Retina (tissue), 1 donor: ENCODE measurements at regions not wholly inside any gene's neighbourhood (a gene's known extent, or its start where the extent isn't known, plus 50 kb on each side); places are given as distances from the start of the nearest gene placed in this dataset.
A peak's percentile ranks its signal among the peaks of the same experiment; 100 is the strongest.

Source experiments
- DNase-seq: peaks from one replicate; pipeline ENCODE4 v3.0.0-alpha.2; 2016

GRCh38 chr17:15038656-15039055, 226.5 kb downstream of the PMP22 start:
- DNase-seq, result no peak

GRCh38 chr17:15036238-15036637, 228.9 kb downstream of the PMP22 start:
- no peak for DNase-seq

DNA sequence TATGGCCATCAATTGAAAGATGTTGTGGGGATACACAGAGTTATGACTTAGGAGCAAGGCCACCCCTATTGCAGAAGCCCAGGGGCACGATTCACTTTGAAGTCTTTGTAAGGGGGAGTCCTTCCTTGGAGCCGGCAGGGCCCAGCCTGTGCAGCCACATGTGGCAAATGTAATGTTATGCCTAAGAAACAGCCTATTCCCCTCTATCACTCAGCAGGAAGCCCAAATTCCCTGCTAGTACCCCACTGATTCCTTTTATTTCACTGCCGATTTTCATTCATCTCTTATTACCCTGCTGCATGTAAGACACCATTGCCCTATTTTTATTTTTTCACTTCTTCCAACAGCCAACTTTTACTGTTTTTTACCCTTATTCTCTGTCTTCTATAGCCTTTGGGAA, 233.2 kb downstream of the PMP22 start:
- DNase-seq, result peak; percentile 9

- no peak for DNase-seq
Measured at GRCh38 chr17:15029469-15029868, 235.7 kb downstream of the PMP22 start.

GRCh38 chr17:15027853-15028252, 237.3 kb downstream of the PMP22 start:
- DNase-seq, result no peak

DNA sequence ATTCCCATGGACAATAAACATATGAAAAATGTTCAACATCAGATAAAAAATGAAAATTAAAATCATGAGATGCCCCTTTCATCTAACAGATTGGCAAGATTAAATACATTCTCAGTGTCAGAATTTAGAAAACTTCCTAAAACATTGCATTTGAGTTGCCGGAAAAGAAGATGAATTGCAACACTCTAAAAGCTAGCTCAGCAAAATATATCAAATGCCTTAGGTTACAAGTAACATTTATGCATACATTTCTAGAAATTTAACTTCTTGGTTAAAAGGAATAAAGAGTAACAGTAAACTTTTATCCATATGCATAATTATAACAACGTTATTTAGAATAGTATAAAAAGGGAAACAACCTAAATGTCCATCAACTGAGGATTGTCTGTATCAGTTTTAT, 239.0 kb downstream of the PMP22 start:
- DNase-seq, result no peak

- DNase-seq, result no peak
Measured at GRCh38 chr17:15023589-15024336, 241.4 kb downstream of the PMP22 start.

DNA sequence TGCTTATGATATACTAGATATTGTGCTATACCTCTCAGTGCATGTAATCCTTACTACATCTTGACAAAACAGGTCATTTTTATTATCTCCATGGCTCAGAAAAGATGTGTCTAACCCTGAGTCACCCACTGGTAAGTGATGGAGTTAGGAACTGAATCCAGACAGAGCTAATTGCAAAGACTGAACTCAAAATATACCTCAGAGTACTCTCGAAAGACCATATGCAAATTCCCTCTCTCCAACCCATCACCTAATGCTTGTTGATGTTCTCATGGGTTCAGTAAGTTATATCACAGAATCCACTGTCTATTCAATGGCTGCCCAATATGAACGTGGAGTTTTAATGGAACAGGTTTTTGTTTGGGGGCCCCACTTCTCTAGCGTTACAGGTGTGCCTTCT, 246.0 kb downstream of the PMP22 start:
- DNase-seq, result no peak

GRCh38 chr17:15012351-15012980, 252.7 kb downstream of the PMP22 start:
- DNase-seq, result no peak

DNA sequence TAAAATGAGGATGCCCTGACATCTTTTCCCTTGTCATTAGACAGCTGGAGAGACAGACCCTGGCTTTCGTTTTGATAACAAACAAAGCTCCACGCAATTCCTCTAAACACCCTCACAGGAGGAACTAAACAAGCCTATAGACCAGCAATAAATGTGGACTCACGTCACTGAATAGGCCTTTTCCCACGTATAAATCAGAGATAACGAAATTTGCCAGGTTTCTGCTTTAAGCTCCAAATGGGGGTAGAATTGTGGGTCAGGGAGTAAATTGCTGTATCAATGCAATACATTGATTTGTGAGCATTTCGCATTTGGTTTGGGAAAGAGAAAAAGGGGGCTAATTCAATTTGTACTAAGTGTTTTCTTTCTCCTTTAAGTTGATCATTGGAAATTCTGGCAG, 256.0 kb downstream of the PMP22 start:
- DNase-seq, result no peak

- no peak for DNase-seq
Measured at GRCh38 chr17:15007147-15007553, 258.0 kb downstream of the PMP22 start.

DNA sequence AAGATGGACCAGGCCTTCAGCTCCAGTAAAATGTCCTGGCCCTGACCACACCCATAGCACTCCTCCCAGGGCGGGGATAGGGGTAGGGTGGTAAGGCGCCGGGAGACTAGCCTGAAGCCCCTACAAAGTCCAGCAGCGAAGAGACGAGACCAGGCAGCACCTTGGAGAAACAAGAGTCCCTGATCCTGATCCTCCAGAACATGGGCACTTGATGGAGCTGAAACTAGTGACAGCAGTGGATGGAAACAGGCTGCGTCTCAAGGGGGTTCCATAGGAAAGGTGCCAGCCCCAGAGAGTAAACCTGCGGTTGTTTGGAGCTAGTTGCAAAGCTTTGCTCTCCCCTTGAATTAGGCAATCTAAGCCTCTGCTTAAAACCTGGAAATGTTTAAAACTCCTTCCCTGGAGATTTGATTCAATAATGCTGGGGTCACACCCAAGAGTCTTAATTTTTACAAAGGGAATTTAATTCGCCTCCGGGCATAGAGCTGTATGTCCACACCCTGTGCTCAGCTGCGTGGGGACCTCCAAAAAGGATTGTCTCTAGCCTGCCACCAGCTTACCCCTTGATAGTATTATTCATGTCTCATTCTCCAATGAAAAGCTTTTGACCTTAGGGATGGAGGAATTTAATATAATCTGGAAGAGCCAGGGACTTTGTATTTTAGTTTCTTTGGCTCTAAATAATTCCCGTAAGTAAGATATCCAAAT, 258.6 kb downstream of the PMP22 start:
- DNase-seq, result no peak

DNA sequence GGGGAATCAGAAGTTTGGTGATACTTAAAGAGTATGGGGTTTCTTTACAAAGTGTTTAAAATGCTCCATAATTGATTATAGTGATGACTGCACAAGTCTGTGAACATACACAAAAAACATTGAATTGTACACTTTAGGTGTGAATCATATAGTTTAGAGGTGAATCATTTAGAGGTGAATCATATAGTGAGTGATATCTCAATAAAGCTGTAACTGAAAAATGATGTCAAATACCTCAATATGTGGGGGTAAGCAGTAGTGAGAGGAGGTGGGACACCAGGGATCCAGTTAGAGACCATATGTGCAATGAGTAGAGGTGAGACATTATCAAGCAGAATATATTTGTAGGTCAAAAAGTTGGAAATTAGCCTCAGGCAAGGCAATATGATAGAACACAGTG, 264.5 kb downstream of the PMP22 start:
- DNase-seq, result no peak

- DNase-seq, result no peak
Measured at GRCh38 chr17:14997290-14997689, 267.8 kb downstream of the PMP22 start.

GRCh38 chr17:14986127-14986526, 279.0 kb downstream of the PMP22 start:
- no peak for DNase-seq

DNA sequence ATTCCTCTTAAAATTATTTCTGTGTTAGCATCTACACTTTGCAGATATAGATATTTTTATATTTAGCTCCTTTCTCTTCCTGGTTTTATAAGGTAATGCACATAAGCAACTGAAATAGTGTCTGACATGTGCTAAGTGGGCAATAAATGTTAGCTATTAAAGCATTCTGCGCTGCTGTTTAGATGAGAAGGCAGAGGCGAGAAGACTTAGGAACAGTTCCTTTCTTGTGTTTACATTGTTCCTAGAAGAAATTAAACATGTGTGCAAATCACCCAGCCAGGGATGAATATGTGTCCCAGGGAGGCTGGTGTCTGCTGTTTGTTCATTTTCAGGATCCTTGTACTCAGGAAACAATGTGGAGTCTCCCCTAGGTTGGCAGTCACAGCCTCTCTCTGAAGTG, 292.3 kb downstream of the PMP22 start:
- no peak for DNase-seq

GRCh38 chr17:14971054-14971453, 294.1 kb downstream of the PMP22 start:
- DNase-seq, result no peak

GRCh38 chr17:14959106-14959648, 305.9 kb downstream of the PMP22 start:
- DNase-seq, result no peak

GRCh38 chr17:14953405-14953804, 311.7 kb downstream of the PMP22 start:
- no peak for DNase-seq

GRCh38 chr17:14950686-14951085, 314.4 kb downstream of the PMP22 start:
- no peak for DNase-seq

DNA sequence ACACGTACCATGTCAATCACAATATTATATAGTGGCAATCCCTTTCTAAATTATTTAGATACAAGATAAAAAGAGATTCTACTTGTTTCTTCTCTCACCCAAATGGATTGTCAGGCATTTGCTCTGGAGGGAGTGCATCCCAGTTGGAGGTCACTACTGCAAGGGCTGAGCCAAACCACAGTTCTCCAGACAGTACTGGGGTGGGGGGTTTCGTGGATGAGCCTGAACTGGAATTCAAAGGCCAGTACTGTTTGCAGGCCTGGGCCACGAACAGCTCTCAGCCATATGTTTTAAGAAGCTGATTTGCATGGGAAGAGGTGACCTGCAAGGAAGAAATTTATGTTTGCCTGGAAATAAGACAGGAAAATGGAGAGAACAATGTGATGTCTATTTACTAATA, 314.9 kb downstream of the PMP22 start:
- no peak for DNase-seq

DNA sequence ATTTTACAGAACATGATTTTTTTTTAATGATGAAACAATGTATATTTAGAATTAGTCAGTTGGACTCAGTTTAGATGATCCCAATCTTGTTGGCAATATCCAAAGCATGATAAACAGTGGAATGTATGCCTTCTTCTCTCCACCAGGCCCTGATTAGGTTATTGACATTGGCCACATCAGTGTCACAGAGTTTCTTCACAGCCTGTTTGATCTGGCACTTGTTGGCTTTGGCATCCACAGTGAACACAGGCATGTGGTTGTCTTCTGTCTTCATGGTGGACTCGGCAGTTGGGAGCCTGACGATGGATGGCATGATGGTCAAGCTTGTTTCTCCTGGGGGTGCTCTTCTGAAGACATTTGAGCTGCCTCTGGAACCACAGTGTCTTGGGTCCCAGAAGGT, 317.5 kb downstream of the PMP22 start:
- DNase-seq, result no peak

GRCh38 chr17:14946481-14946880, 318.6 kb downstream of the PMP22 start:
- no peak for DNase-seq
